K562 (cell line): ENCODE measurements at regions not wholly inside any gene's neighbourhood (a gene's known extent, or its start where the extent isn't known, plus 50 kb on each side); places are given as distances from the start of the nearest gene placed in this dataset.

Source experiments
- BRCA1 ChIP-seq, 2 experiments: fragments of 450-650 bp in 1 of 2; sonication (generic) in 1 of 2; formaldehyde crosslinking in 1 of 2; IDR thresholded peaks; 2 replicates each; pipeline versions ENCODE4 v1.5.0 to v1.6.1; 2017 to 2020; ENCODE audit warnings: mild to moderate bottlenecking in 1 of 2, missing genetic modification reagents in 1 of 2
- HDAC3 ChIP-seq: fragments of 450-650 bp; IDR thresholded peaks from 2 replicates; pipeline ENCODE4 v1.6.1; 2018; ENCODE audit warnings: borderline replicate concordance, mild to moderate bottlenecking, moderate library complexity; ENCODE audit not compliant: partially characterized antibody
- PTTG1 ChIP-seq: fragments of 450-650 bp; IDR thresholded peaks from 2 replicates; pipeline ENCODE4 v1.6.1; 2016; ENCODE audit warnings: low read depth, mild to moderate bottlenecking, missing genetic modification characterization, missing compliant biosample characterization
- SP2 ChIP-seq: IDR thresholded peaks from 2 replicates; pipeline ENCODE4 v1.6.1; 2011; ENCODE audit warnings: mild to moderate bottlenecking, low read depth, low read length, moderate library complexity; ENCODE audit not compliant: poor library complexity, severe bottlenecking; ENCODE audit errors: extremely low read depth
- TCF7L2 ChIP-seq: fragments of 150-350 bp; IDR thresholded peaks from 2 replicates; pipeline ENCODE4 v1.6.1; 2016; ENCODE audit warnings: low read depth, mild to moderate bottlenecking, low read length, moderate library complexity
- U2AF1 ChIP-seq: fragments of 200-400 bp; formaldehyde crosslinking; optimal IDR thresholded peaks from 2 replicates; pipeline ENCODE3; 2017; ENCODE audit warnings: mild to moderate bottlenecking, low read depth, low read length, moderate library complexity
- ZNF165 ChIP-seq: fragments of 250-450 bp; sonication (Bioruptor Pico); IDR thresholded peaks from 2 replicates; pipeline ENCODE4 v1.4.0; 2020; ENCODE audit warnings: borderline replicate concordance
- ZNF217 ChIP-seq: sonication (generic); formaldehyde crosslinking; IDR thresholded peaks from 2 replicates; pipeline ENCODE4 v1.8.0; 2022; ENCODE audit warnings: mild to moderate bottlenecking, missing genetic modification reagents
- ZNF431 ChIP-seq: sonication (generic); formaldehyde crosslinking; IDR thresholded peaks from 2 replicates; pipeline ENCODE4 v1.8.0; 2022; ENCODE audit warnings: mild to moderate bottlenecking, missing genetic modification reagents
- TF ChIP-seq, protein P1 (sequence below), 2 experiments: fragments of 450-650 bp; IDR thresholded peaks; 2 replicates each; pipeline ENCODE4 v1.6.1; 2016; ENCODE audit warnings: mild to moderate bottlenecking in 2 of 2, borderline replicate concordance in 1 of 2, low read depth in 1 of 2, moderate library complexity in 1 of 2
- TF ChIP-seq, protein P2 (sequence below): sonication (generic); formaldehyde crosslinking; IDR thresholded peaks from 2 replicates; pipeline ENCODE4 v1.8.0; 2023; ENCODE audit warnings: missing genetic modification reagents, mild to moderate bottlenecking, borderline replicate concordance
- TF ChIP-seq, protein P3 (sequence below): sonication (generic); formaldehyde crosslinking; IDR thresholded peaks from 2 replicates; pipeline ENCODE4 v1.8.1; 2023; ENCODE audit warnings: mild to moderate bottlenecking, missing genetic modification reagents

DNA sequence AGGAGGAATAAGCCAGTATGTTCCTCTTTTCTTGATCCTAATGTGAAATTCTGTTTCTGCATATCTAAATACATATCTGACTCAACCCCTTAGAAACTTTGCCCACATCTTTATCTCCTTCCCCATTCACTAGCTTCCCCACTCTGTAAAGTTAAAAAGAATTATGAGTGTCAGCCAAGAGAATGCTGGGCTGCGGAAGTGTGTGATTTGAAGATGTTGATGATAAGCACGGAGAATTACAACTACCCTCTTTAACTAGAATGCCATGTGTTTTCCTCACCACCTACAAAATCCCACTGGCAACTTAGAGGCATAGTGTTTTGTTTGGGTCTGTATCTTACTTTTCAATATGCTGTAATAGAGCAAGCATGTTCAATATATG is 490.4 kb upstream of the FANCL start (continued):
- TF ChIP-seq, protein P1, sequence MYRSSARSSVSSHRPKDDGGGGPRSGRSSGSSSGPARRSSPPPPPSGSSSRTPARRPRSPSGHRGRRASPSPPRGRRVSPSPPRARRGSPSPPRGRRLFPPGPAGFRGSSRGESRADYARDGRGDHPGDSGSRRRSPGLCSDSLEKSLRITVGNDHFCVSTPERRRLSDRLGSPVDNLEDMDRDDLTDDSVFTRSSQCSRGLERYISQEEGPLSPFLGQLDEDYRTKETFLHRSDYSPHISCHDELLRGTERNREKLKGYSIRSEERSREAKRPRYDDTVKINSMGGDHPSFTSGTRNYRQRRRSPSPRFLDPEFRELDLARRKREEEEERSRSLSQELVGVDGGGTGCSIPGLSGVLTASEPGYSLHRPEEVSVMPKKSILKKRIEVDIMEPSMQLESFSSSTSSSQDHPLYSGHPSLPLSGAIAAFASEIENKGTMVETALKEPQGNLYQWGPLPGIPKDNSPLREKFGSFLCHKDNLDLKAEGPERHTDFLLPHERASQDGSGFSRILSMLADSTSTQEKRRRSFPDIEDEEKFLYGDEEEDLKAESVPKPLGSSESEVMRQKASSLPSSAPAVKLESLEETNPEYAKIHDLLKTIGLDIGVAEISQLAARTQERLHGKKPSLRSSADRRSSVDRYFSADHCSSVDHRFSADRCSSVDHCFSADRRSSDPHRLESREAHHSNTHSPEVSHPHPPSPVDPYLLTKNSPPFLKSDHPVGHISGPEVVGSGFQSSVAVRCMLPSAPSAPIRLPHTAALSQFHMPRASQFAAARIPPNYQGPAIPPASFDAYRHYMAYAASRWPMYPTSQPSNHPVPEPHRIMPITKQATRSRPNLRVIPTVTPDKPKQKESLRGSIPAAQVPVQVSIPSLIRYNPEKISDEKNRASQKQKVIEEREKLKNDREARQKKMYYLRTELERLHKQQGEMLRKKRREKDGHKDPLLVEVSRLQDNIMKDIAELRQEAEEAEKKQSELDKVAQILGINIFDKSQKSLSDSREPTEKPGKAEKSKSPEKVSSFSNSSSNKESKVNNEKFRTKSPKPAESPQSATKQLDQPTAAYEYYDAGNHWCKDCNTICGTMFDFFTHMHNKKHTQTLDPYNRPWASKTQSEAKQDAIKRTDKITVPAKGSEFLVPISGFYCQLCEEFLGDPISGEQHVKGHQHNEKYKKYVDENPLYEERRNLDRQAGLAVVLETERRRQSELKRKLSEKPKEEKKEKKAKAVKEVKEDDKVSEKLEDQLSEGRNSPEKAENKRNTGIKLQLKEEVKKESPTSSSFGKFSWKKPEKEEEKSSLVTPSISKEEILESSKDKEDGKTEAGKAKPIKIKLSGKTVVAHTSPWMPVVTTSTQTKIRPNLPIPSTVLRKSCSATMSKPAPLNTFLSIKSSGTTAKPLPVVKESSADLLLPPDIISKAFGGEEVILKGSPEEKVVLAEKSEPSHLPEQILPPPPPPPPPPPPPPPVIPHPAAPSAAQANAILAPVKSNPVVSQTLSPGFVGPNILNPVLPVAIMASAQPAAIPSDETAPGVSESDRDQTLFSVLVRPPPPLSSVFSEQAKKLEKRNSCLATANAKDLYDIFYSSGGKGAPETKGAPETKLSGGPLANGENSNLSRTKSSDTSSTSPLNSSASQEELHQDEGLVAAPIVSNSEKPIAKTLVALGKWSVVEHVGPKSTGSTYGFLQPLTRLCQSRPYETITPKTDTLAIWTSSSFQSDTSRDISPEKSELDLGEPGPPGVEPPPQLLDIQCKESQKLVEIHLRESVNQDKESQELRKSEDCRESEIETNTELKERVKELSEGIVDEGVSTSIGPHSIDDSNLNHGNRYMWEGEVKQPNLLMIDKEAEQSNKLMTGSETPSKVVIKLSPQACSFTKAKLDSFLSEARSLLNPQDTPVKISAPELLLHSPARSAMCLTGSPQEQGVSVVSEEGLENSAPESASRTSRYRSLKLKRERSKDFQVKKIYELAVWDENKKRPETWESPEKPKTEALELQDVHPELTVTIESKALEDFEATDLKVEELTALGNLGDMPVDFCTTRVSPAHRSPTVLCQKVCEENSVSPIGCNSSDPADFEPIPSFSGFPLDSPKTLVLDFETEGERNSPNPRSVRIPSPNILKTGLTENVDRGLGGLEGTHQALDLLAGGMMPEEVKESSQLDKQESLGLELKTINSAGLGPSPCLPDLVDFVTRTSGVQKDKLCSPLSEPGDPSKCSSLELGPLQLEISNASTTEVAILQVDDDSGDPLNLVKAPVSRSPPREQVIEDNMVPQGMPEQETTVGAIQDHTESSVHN (IDR thresholded peaks at IDR 0.05; ENCODE audit: borderline replicate concordance in 1 of 2, low read depth in 1 of 2), result no peak; a peak in 1 of 4 replicates
- TF ChIP-seq ZNF431 (no peak), TCF7L2 (no peak), BRCA1 (IDR thresholded peaks at IDR 0.05) (no peak), BRCA1 (CRISPR knock-in tag; IDR thresholded peaks at IDR 0.05) (no peak), HDAC3 (peak; percentile 80), SP2 (no peak), ZNF165 (CRISPR knock-in tag) (no peak), ZNF217 (CRISPR knock-in tag) (no peak), U2AF1 (no peak), PTTG1 (tag) (no peak)
- TF ChIP-seq, protein P2, sequence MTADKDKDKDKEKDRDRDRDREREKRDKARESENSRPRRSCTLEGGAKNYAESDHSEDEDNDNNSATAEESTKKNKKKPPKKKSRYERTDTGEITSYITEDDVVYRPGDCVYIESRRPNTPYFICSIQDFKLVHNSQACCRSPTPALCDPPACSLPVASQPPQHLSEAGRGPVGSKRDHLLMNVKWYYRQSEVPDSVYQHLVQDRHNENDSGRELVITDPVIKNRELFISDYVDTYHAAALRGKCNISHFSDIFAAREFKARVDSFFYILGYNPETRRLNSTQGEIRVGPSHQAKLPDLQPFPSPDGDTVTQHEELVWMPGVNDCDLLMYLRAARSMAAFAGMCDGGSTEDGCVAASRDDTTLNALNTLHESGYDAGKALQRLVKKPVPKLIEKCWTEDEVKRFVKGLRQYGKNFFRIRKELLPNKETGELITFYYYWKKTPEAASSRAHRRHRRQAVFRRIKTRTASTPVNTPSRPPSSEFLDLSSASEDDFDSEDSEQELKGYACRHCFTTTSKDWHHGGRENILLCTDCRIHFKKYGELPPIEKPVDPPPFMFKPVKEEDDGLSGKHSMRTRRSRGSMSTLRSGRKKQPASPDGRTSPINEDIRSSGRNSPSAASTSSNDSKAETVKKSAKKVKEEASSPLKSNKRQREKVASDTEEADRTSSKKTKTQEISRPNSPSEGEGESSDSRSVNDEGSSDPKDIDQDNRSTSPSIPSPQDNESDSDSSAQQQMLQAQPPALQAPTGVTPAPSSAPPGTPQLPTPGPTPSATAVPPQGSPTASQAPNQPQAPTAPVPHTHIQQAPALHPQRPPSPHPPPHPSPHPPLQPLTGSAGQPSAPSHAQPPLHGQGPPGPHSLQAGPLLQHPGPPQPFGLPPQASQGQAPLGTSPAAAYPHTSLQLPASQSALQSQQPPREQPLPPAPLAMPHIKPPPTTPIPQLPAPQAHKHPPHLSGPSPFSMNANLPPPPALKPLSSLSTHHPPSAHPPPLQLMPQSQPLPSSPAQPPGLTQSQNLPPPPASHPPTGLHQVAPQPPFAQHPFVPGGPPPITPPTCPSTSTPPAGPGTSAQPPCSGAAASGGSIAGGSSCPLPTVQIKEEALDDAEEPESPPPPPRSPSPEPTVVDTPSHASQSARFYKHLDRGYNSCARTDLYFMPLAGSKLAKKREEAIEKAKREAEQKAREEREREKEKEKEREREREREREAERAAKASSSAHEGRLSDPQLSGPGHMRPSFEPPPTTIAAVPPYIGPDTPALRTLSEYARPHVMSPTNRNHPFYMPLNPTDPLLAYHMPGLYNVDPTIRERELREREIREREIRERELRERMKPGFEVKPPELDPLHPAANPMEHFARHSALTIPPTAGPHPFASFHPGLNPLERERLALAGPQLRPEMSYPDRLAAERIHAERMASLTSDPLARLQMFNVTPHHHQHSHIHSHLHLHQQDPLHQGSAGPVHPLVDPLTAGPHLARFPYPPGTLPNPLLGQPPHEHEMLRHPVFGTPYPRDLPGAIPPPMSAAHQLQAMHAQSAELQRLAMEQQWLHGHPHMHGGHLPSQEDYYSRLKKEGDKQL (CRISPR knock-in tag), result no peak
- TF ChIP-seq, protein P3, sequence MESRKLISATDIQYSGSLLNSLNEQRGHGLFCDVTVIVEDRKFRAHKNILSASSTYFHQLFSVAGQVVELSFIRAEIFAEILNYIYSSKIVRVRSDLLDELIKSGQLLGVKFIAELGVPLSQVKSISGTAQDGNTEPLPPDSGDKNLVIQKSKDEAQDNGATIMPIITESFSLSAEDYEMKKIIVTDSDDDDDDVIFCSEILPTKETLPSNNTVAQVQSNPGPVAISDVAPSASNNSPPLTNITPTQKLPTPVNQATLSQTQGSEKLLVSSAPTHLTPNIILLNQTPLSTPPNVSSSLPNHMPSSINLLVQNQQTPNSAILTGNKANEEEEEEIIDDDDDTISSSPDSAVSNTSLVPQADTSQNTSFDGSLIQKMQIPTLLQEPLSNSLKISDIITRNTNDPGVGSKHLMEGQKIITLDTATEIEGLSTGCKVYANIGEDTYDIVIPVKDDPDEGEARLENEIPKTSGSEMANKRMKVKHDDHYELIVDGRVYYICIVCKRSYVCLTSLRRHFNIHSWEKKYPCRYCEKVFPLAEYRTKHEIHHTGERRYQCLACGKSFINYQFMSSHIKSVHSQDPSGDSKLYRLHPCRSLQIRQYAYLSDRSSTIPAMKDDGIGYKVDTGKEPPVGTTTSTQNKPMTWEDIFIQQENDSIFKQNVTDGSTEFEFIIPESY, result no peak
